Gastrocnemius medialis (tissue), 4 donors: ENCODE measurements at regions not wholly inside any gene's neighbourhood (a gene's known extent, or its start where the extent isn't known, plus 50 kb on each side); places are given as distances from the start of the nearest gene placed in this dataset.

ENCODE experiments used
- ATAC-seq, 2 donors: fragments of 150-250 bp; one replicate each; pipeline ENCODE4 v1.9.1; 2016
- DNase-seq, 2 donors: peaks; one replicate each; pipeline ENCODE4 v3.0.0-alpha.2; 2019
- H3K27ac ChIP-seq, 4 donors: fragments of 200-600 bp; sonication (generic); 1 replicate in 1 of 4; 2 replicates in 3 of 4; pipeline ENCODE4 v1.5.1; 2016 to 2018; ENCODE audit warnings: mild to moderate bottlenecking in 2 of 4, moderate library complexity in 1 of 4
- H3K27me3 ChIP-seq, 3 donors: fragments of 200-600 bp; sonication (generic) in 2 of 3; 1 replicate in 1 of 3; 2 replicates in 2 of 3; pipeline versions ENCODE4 v1.5.1 to v1.6.0; 2016 to 2019; ENCODE audit warnings: mild to moderate bottlenecking in 1 of 3, moderate library complexity in 1 of 3
- H3K36me3 ChIP-seq, 2 donors: fragments of 200-600 bp; sonication (generic) in 1 of 2; one replicate each; pipeline ENCODE4 v1.5.1; 2017 to 2018
- H3K4me1 ChIP-seq, 2 donors: fragments of 200-600 bp; sonication (generic) in 1 of 2; one replicate each; pipeline ENCODE4 v1.5.1; 2016 to 2017; ENCODE audit warnings: mild to moderate bottlenecking in 2 of 2
- H3K4me3 ChIP-seq, 4 donors: fragments of 200-600 bp; sonication (generic) in 3 of 4; 1 replicate in 1 of 4; 2 replicates in 3 of 4; pipeline ENCODE4 v1.5.1; 2016 to 2019; ENCODE audit warnings: mild to moderate bottlenecking in 2 of 4
- H3K9me3 ChIP-seq, 3 donors: fragments of 200-600 bp; sonication (generic) in 2 of 3; 1 replicate in 1 of 3; 2 replicates in 2 of 3; pipeline ENCODE4 v1.5.1; 2016 to 2019
- CTCF ChIP-seq, 5 experiments: fragments of 450-650 bp in 3 of 5; fragments of 200-600 bp in 2 of 5; sonication (generic) in 2 of 5; IDR thresholded peaks in 4 of 5; conservative IDR thresholded peaks in 1 of 5; 1 replicate in 4 of 5; 2 replicates in 1 of 5; pipeline ENCODE4 v1.5.1; 2016 to 2019; ENCODE audit warnings: antibody characterized with exemption in 5 of 5, mild to moderate bottlenecking in 3 of 5, moderate library complexity in 3 of 5
- POLR2A ChIP-seq, 2 donors: fragments of 450-650 bp; IDR thresholded peaks; one replicate each; pipeline ENCODE4 v1.6.1; 2017; ENCODE audit warnings: antibody characterized with exemption in 2 of 2, mild to moderate bottlenecking in 2 of 2, moderate library complexity in 2 of 2
- in situ Hi-C, 4 donors: fragments of 200-750 bp; cut with MboI; loops; one replicate each; pipeline versions ENCODE4 v1.15.0 to v1.8.0; 2017; ENCODE audit warnings: low sequenced_read_pairs in 4 of 4
- intact Hi-C: fragments of 100-400 bp; cut with DNase I; formaldehyde crosslinking; loops from one replicate; pipeline ENCODE4 v1.15.1; 2023; ENCODE audit warnings: low total_unique reads

- Histone ChIP-seq H3K4me1 (no peaks in the 10 kb centered on the region), H3K27ac (no peak overlapping the region), H3K4me3 (no peak overlapping the region), H3K36me3 (no peaks in the 10 kb centered on the region), H3K27me3 (no peaks in the 10 kb centered on the region), H3K9me3 (no peaks in the 10 kb centered on the region)
- intact Hi-C loops, result no loop called here
- TF ChIP-seq POLR2A (IDR thresholded peaks at IDR 0.05), result no peak
- TF ChIP-seq CTCF (IDR thresholded peaks at IDR 0.05 in 4 of 5, conservative IDR thresholded peaks at IDR 0.05 in 1 of 5), result no peak
- ATAC-seq (no peak), DNase-seq (no peak)
- in situ Hi-C loops, result no loop called here
Observed at GRCh38 chr16:51532551-51532950, 381.5 kb upstream of the SALL1 start.

- Histone ChIP-seq H3K9me3 (no peaks in the 10 kb centered on the region), H3K4me1 (no peaks in the 10 kb centered on the region), H3K36me3 (no peaks in the 10 kb centered on the region), H3K4me3 (no peak overlapping the region), H3K27me3 (no peaks in the 10 kb centered on the region), H3K27ac (no peak overlapping the region)
- intact Hi-C loops (no loop called here), in situ Hi-C loops (no loop called here)
- ATAC-seq, result no peak
- no peak for DNase-seq
- TF ChIP-seq CTCF (IDR thresholded peaks at IDR 0.05 in 4 of 5, conservative IDR thresholded peaks at IDR 0.05 in 1 of 5) (no peak), POLR2A (IDR thresholded peaks at IDR 0.05) (no peak)
Observed at GRCh38 chr16:51531271-51531670, 380.2 kb upstream of the SALL1 start.

GRCh38 chr16:51527349-51527748 lies 376.3 kb upstream of the SALL1 start:
- DNase-seq, result no peak
- no peak overlapping the region for H3K27ac ChIP-seq
- H3K27me3 ChIP-seq, result no peaks in the 10 kb centered on the region
- intact Hi-C loops (no loop called here), in situ Hi-C loops (no loop called here)
- ATAC-seq, result no peak
- H3K36me3 ChIP-seq, result no peaks in the 10 kb centered on the region
- H3K9me3 ChIP-seq, result no peaks in the 10 kb centered on the region
- no peak overlapping the region for H3K4me3 ChIP-seq
- no peak for TF ChIP-seq CTCF (IDR thresholded peaks at IDR 0.05 in 4 of 5, conservative IDR thresholded peaks at IDR 0.05 in 1 of 5)
- no peak for TF ChIP-seq POLR2A (IDR thresholded peaks at IDR 0.05)
- no peaks in the 10 kb centered on the region for H3K4me1 ChIP-seq

- no peaks in the 10 kb centered on the region for H3K9me3 ChIP-seq
- in situ Hi-C loops, result no loop called here
- no peak for TF ChIP-seq POLR2A (IDR thresholded peaks at IDR 0.05)
- TF ChIP-seq CTCF (IDR thresholded peaks at IDR 0.05 in 4 of 5, conservative IDR thresholded peaks at IDR 0.05 in 1 of 5), result no peak
- H3K4me3 ChIP-seq, result no peak overlapping the region
- ATAC-seq (no peak), DNase-seq (no peak)
- no peaks in the 10 kb centered on the region for H3K36me3 ChIP-seq
- H3K27me3 ChIP-seq, result no peaks in the 10 kb centered on the region
- intact Hi-C loops, result no loop called here
- H3K4me1 ChIP-seq, result no peaks in the 10 kb centered on the region
- H3K27ac ChIP-seq, result no peak overlapping the region
Observed at GRCh38 chr16:51526621-51527020, 375.6 kb upstream of the SALL1 start.

GRCh38 chr16:51524555-51525373 lies 373.7 kb upstream of the SALL1 start:
- in situ Hi-C loops, result no loop called here
- Histone ChIP-seq H3K27me3 (no peaks in the 10 kb centered on the region), H3K4me3 (no peak overlapping the region), H3K36me3 (no peaks in the 10 kb centered on the region), H3K27ac (no peak overlapping the region), H3K4me1 (no peaks in the 10 kb centered on the region), H3K9me3 (no peaks in the 10 kb centered on the region)
- ATAC-seq, result no peak
- TF ChIP-seq POLR2A (IDR thresholded peaks at IDR 0.05), result no peak
- no peak for TF ChIP-seq CTCF (IDR thresholded peaks at IDR 0.05 in 4 of 5, conservative IDR thresholded peaks at IDR 0.05 in 1 of 5)
- intact Hi-C loops, result no loop called here
- no peak for DNase-seq
